GM23338 (cell line): ENCODE measurements at regions not wholly inside any gene's neighbourhood (a gene's known extent, or its start where the extent isn't known, plus 50 kb on each side); places are given as distances from the start of the nearest gene placed in this dataset.

Experiments used
- CREB1 ChIP-seq: fragments of 250-450 bp; sonication (Bioruptor Pico); IDR thresholded peaks from 2 replicates; pipeline ENCODE4 v1.5.0; 2020; ENCODE audit warnings: low read depth, mild to moderate bottlenecking, moderate library complexity
- JUNB ChIP-seq: IDR thresholded peaks from one replicate; pipeline ENCODE4 v1.6.1; 2016; ENCODE audit warnings: antibody characterized with exemption; ENCODE audit not compliant: unreplicated experiment
- POLR2AphosphoS5 ChIP-seq: IDR thresholded peaks from 2 replicates; pipeline ENCODE4 v1.6.1; 2016; ENCODE audit warnings: antibody characterized with exemption, low read depth
- TF ChIP-seq, protein P1 (sequence below): fragments of 250-450 bp; sonication (Bioruptor Pico); IDR thresholded peaks from 2 replicates; pipeline ENCODE4 v1.5.0; 2020; ENCODE audit warnings: mild to moderate bottlenecking, moderate library complexity
- TF ChIP-seq, protein P2 (sequence below), 2 experiments: fragments of 200-600 bp in 1 of 2; sonication (generic) in 1 of 2; conservative IDR thresholded peaks; 2 replicates each; pipeline versions ENCODE4 v1.5.1 to v1.6.1; 2016 to 2017; ENCODE audit warnings: antibody characterized with exemption in 2 of 2, low read depth in 2 of 2, mild to moderate bottlenecking in 2 of 2, moderate library complexity in 1 of 2
- TF ChIP-seq, protein P3 (sequence below): IDR thresholded peaks from 2 replicates; pipeline ENCODE4 v1.6.1; 2016; ENCODE audit warnings: antibody characterized with exemption

- TF ChIP-seq, protein P1, sequence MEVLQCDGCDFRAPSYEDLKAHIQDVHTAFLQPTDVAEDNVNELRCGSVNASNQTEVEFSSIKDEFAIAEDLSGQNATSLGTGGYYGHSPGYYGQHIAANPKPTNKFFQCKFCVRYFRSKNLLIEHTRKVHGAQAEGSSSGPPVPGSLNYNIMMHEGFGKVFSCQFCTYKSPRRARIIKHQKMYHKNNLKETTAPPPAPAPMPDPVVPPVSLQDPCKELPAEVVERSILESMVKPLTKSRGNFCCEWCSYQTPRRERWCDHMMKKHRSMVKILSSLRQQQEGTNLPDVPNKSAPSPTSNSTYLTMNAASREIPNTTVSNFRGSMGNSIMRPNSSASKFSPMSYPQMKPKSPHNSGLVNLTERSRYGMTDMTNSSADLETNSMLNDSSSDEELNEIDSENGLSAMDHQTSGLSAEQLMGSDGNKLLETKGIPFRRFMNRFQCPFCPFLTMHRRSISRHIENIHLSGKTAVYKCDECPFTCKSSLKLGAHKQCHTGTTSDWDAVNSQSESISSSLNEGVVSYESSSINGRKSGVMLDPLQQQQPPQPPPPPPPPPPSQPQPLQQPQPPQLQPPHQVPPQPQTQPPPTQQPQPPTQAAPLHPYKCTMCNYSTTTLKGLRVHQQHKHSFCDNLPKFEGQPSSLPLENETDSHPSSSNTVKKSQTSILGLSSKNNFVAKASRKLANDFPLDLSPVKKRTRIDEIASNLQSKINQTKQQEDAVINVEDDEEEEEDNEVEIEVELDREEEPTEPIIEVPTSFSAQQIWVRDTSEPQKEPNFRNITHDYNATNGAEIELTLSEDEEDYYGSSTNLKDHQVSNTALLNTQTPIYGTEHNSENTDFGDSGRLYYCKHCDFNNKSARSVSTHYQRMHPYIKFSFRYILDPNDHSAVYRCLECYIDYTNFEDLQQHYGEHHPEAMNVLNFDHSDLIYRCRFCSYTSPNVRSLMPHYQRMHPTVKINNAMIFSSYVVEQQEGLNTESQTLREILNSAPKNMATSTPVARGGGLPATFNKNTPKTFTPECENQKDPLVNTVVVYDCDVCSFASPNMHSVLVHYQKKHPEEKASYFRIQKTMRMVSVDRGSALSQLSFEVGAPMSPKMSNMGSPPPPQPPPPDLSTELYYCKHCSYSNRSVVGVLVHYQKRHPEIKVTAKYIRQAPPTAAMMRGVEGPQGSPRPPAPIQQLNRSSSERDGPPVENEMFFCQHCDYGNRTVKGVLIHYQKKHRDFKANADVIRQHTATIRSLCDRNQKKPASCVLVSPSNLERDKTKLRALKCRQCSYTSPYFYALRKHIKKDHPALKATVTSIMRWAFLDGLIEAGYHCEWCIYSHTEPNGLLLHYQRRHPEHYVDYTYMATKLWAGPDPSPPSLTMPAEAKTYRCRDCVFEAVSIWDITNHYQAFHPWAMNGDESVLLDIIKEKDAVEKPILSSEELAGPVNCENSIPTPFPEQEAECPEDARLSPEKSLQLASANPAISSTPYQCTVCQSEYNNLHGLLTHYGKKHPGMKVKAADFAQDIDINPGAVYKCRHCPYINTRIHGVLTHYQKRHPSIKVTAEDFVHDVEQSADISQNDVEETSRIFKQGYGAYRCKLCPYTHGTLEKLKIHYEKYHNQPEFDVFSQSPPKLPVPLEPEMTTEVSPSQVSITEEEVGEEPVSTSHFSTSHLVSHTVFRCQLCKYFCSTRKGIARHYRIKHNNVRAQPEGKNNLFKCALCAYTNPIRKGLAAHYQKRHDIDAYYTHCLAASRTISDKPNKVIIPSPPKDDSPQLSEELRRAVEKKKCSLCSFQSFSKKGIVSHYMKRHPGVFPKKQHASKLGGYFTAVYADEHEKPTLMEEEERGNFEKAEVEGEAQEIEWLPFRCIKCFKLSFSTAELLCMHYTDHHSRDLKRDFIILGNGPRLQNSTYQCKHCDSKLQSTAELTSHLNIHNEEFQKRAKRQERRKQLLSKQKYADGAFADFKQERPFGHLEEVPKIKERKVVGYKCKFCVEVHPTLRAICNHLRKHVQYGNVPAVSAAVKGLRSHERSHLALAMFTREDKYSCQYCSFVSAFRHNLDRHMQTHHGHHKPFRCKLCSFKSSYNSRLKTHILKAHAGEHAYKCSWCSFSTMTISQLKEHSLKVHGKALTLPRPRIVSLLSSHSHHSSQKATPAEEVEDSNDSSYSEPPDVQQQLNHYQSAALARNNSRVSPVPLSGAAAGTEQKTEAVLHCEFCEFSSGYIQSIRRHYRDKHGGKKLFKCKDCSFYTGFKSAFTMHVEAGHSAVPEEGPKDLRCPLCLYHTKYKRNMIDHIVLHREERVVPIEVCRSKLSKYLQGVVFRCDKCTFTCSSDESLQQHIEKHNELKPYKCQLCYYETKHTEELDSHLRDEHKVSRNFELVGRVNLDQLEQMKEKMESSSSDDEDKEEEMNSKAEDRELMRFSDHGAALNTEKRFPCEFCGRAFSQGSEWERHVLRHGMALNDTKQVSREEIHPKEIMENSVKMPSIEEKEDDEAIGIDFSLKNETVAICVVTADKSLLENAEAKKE (CRISPR knock-in tag), result no peak
- no peak for TF ChIP-seq CREB1 (CRISPR knock-in tag)
- TF ChIP-seq POLR2AphosphoS5, result no peak
- TF ChIP-seq, protein P2, sequence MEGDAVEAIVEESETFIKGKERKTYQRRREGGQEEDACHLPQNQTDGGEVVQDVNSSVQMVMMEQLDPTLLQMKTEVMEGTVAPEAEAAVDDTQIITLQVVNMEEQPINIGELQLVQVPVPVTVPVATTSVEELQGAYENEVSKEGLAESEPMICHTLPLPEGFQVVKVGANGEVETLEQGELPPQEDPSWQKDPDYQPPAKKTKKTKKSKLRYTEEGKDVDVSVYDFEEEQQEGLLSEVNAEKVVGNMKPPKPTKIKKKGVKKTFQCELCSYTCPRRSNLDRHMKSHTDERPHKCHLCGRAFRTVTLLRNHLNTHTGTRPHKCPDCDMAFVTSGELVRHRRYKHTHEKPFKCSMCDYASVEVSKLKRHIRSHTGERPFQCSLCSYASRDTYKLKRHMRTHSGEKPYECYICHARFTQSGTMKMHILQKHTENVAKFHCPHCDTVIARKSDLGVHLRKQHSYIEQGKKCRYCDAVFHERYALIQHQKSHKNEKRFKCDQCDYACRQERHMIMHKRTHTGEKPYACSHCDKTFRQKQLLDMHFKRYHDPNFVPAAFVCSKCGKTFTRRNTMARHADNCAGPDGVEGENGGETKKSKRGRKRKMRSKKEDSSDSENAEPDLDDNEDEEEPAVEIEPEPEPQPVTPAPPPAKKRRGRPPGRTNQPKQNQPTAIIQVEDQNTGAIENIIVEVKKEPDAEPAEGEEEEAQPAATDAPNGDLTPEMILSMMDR (conservative IDR thresholded peaks at IDR 0.05; ENCODE audit: low read depth in 2 of 2), result no peak
- TF ChIP-seq, protein P3, sequence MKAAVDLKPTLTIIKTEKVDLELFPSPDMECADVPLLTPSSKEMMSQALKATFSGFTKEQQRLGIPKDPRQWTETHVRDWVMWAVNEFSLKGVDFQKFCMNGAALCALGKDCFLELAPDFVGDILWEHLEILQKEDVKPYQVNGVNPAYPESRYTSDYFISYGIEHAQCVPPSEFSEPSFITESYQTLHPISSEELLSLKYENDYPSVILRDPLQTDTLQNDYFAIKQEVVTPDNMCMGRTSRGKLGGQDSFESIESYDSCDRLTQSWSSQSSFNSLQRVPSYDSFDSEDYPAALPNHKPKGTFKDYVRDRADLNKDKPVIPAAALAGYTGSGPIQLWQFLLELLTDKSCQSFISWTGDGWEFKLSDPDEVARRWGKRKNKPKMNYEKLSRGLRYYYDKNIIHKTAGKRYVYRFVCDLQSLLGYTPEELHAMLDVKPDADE, result no peak
- TF ChIP-seq JUNB, result no peak
Observed at GRCh38 chr9:85129514-85129913, 460.0 kb downstream of the NTRK2 start (continued).
